ENCODE measurements at regions not wholly inside any gene's neighbourhood (a gene's known extent, or its start where the extent isn't known, plus 50 kb on each side); places are given as distances from the start of the nearest gene placed in this dataset.

- no peaks in the 10 kb centered on the region for H3K9me3 ChIP-seq (ENCODE audit: control insufficient read depth in 2 of 2, low read length in 2 of 2)
- no peak overlapping the region for H3K27ac ChIP-seq (ENCODE audit: low read length)
- no peak overlapping the region for H3K4me3 ChIP-seq (ENCODE audit: low read length in 2 of 2)
- H3K4me1 ChIP-seq (ENCODE audit: control insufficient read depth, insufficient read depth, low read length): no peaks in the 10 kb centered on the region
- H3K27me3 ChIP-seq (ENCODE audit: control insufficient read depth in 1 of 2, insufficient read depth in 2 of 2, low read length in 2 of 2): no peaks in the 10 kb centered on the region
- H3K9ac ChIP-seq (ENCODE audit: low read length in 2 of 2): no peak overlapping the region
- H3K36me3 ChIP-seq (ENCODE audit: control insufficient read depth in 2 of 2, insufficient read depth in 2 of 2, low read length in 2 of 2): no peaks in the 10 kb centered on the region
Measured at GRCh38 chr4:148822572-148823418, 380.6 kb upstream of the NR3C2 start.

GRCh38 chr4:148814030-148814429, 371.8 kb upstream of the NR3C2 start:
- no peak overlapping the region for H3K9ac ChIP-seq (ENCODE audit: low read length in 2 of 2)
- H3K27ac ChIP-seq (ENCODE audit: low read length): no peak overlapping the region
- no peaks in the 10 kb centered on the region for H3K36me3 ChIP-seq (ENCODE audit: control insufficient read depth in 2 of 2, insufficient read depth in 2 of 2, low read length in 2 of 2)

GRCh38 chr4:148813289-148813688, 371.1 kb upstream of the NR3C2 start:
- Histone ChIP-seq H3K4me1 (ENCODE audit: control insufficient read depth, insufficient read depth, low read length) (no peaks in the 10 kb centered on the region), H3K9me3 (ENCODE audit: control insufficient read depth in 2 of 2, low read length in 2 of 2) (no peaks in the 10 kb centered on the region), H3K27me3 (ENCODE audit: control insufficient read depth in 1 of 2, insufficient read depth in 2 of 2, low read length in 2 of 2) (no peaks in the 10 kb centered on the region), H3K36me3 (ENCODE audit: control insufficient read depth in 2 of 2, insufficient read depth in 2 of 2, low read length in 2 of 2) (no peaks in the 10 kb centered on the region), H3K27ac (ENCODE audit: low read length) (no peak overlapping the region), H3K9ac (ENCODE audit: low read length in 2 of 2) (no peak overlapping the region), H3K4me3 (ENCODE audit: low read length in 2 of 2) (no peak overlapping the region)

More at GRCh38 chr4:148814030-148814429, 371.8 kb upstream of the NR3C2 start:
- no peaks in the 10 kb centered on the region for H3K9me3 ChIP-seq (ENCODE audit: control insufficient read depth in 2 of 2, low read length in 2 of 2)
- no peak overlapping the region for H3K4me3 ChIP-seq (ENCODE audit: low read length in 2 of 2)
- no peaks in the 10 kb centered on the region for H3K4me1 ChIP-seq (ENCODE audit: control insufficient read depth, insufficient read depth, low read length)
- no peaks in the 10 kb centered on the region for H3K27me3 ChIP-seq (ENCODE audit: control insufficient read depth in 1 of 2, insufficient read depth in 2 of 2, low read length in 2 of 2)

- no peak overlapping the region for H3K9ac ChIP-seq (ENCODE audit: low read length in 2 of 2)
- H3K4me1 ChIP-seq (ENCODE audit: control insufficient read depth, insufficient read depth, low read length): no peaks in the 10 kb centered on the region
- no peak overlapping the region for H3K4me3 ChIP-seq (ENCODE audit: low read length in 2 of 2)
- no peaks in the 10 kb centered on the region for H3K27me3 ChIP-seq (ENCODE audit: control insufficient read depth in 1 of 2, insufficient read depth in 2 of 2, low read length in 2 of 2)
- no peak overlapping the region for H3K27ac ChIP-seq (ENCODE audit: low read length)
- H3K9me3 ChIP-seq (ENCODE audit: control insufficient read depth in 2 of 2, low read length in 2 of 2): no peaks in the 10 kb centered on the region
- H3K36me3 ChIP-seq (ENCODE audit: control insufficient read depth in 2 of 2, insufficient read depth in 2 of 2, low read length in 2 of 2): no peaks in the 10 kb centered on the region
Measured at GRCh38 chr4:148812101-148812500, 369.9 kb upstream of the NR3C2 start.

- Histone ChIP-seq H3K27ac (ENCODE audit: low read length) (no peak overlapping the region), H3K9me3 (ENCODE audit: control insufficient read depth in 2 of 2, low read length in 2 of 2) (no peaks in the 10 kb centered on the region), H3K36me3 (ENCODE audit: control insufficient read depth in 2 of 2, insufficient read depth in 2 of 2, low read length in 2 of 2) (no peaks in the 10 kb centered on the region), H3K9ac (ENCODE audit: low read length in 2 of 2) (no peak overlapping the region), H3K4me3 (ENCODE audit: low read length in 2 of 2) (no peak overlapping the region), H3K27me3 (ENCODE audit: control insufficient read depth in 1 of 2, insufficient read depth in 2 of 2, low read length in 2 of 2) (no peaks in the 10 kb centered on the region), H3K4me1 (ENCODE audit: control insufficient read depth, insufficient read depth, low read length) (no peaks in the 10 kb centered on the region)
Measured at GRCh38 chr4:148810461-148810860, 368.2 kb upstream of the NR3C2 start.

- H3K36me3 ChIP-seq (ENCODE audit: control insufficient read depth in 2 of 2, insufficient read depth in 2 of 2, low read length in 2 of 2): no peaks in the 10 kb centered on the region
- H3K27ac ChIP-seq (ENCODE audit: low read length): no peak overlapping the region
- no peaks in the 10 kb centered on the region for H3K9me3 ChIP-seq (ENCODE audit: control insufficient read depth in 2 of 2, low read length in 2 of 2)
- H3K27me3 ChIP-seq (ENCODE audit: control insufficient read depth in 1 of 2, insufficient read depth in 2 of 2, low read length in 2 of 2): no peaks in the 10 kb centered on the region
- H3K4me3 ChIP-seq (ENCODE audit: low read length in 2 of 2): no peak overlapping the region
- no peak overlapping the region for H3K9ac ChIP-seq (ENCODE audit: low read length in 2 of 2)
- H3K4me1 ChIP-seq (ENCODE audit: control insufficient read depth, insufficient read depth, low read length): no peaks in the 10 kb centered on the region
Measured at GRCh38 chr4:148808416-148808815, 366.2 kb upstream of the NR3C2 start.

- H3K27ac ChIP-seq (ENCODE audit: low read length): no peak overlapping the region
- H3K9ac ChIP-seq (ENCODE audit: low read length in 2 of 2): no peak overlapping the region
- H3K9me3 ChIP-seq (ENCODE audit: control insufficient read depth in 2 of 2, low read length in 2 of 2): no peaks in the 10 kb centered on the region
- H3K36me3 ChIP-seq (ENCODE audit: control insufficient read depth in 2 of 2, insufficient read depth in 2 of 2, low read length in 2 of 2): no peaks in the 10 kb centered on the region
- H3K4me1 ChIP-seq (ENCODE audit: control insufficient read depth, insufficient read depth, low read length): no peaks in the 10 kb centered on the region
- H3K4me3 ChIP-seq (ENCODE audit: low read length in 2 of 2): no peak overlapping the region
- no peaks in the 10 kb centered on the region for H3K27me3 ChIP-seq (ENCODE audit: control insufficient read depth in 1 of 2, insufficient read depth in 2 of 2, low read length in 2 of 2)
Measured at GRCh38 chr4:148800940-148801339, 358.7 kb upstream of the NR3C2 start.

- no peak overlapping the region for H3K27ac ChIP-seq (ENCODE audit: low read length)
- H3K4me1 ChIP-seq (ENCODE audit: control insufficient read depth, insufficient read depth, low read length): no peaks in the 10 kb centered on the region
- no peaks in the 10 kb centered on the region for H3K27me3 ChIP-seq (ENCODE audit: control insufficient read depth in 1 of 2, insufficient read depth in 2 of 2, low read length in 2 of 2)
- no peaks in the 10 kb centered on the region for H3K9me3 ChIP-seq (ENCODE audit: control insufficient read depth in 2 of 2, low read length in 2 of 2)
- H3K4me3 ChIP-seq (ENCODE audit: low read length in 2 of 2): no peak overlapping the region
- no peak overlapping the region for H3K9ac ChIP-seq (ENCODE audit: low read length in 2 of 2)
- H3K36me3 ChIP-seq (ENCODE audit: control insufficient read depth in 2 of 2, insufficient read depth in 2 of 2, low read length in 2 of 2): no peaks in the 10 kb centered on the region
Measured at GRCh38 chr4:148800336-148800885, 358.2 kb upstream of the NR3C2 start.

GRCh38 chr4:148795156-148795864, 353.1 kb upstream of the NR3C2 start:
- Histone ChIP-seq H3K9me3 (ENCODE audit: control insufficient read depth in 2 of 2, low read length in 2 of 2) (no peaks in the 10 kb centered on the region), H3K9ac (ENCODE audit: low read length in 2 of 2) (no peak overlapping the region), H3K4me3 (ENCODE audit: low read length in 2 of 2) (no peak overlapping the region), H3K36me3 (ENCODE audit: control insufficient read depth in 2 of 2, insufficient read depth in 2 of 2, low read length in 2 of 2) (no peaks in the 10 kb centered on the region), H3K27ac (ENCODE audit: low read length) (no peak overlapping the region), H3K27me3 (ENCODE audit: control insufficient read depth in 1 of 2, insufficient read depth in 2 of 2, low read length in 2 of 2) (no peaks in the 10 kb centered on the region), H3K4me1 (ENCODE audit: control insufficient read depth, insufficient read depth, low read length) (no peaks in the 10 kb centered on the region)

GRCh38 chr4:148793221-148793620, 351.0 kb upstream of the NR3C2 start:
- no peak overlapping the region for H3K27ac ChIP-seq (ENCODE audit: low read length)
- H3K4me3 ChIP-seq (ENCODE audit: low read length in 2 of 2): no peak overlapping the region
- H3K36me3 ChIP-seq (ENCODE audit: control insufficient read depth in 2 of 2, insufficient read depth in 2 of 2, low read length in 2 of 2): no peaks in the 10 kb centered on the region
- no peak overlapping the region for H3K9ac ChIP-seq (ENCODE audit: low read length in 2 of 2)
- no peaks in the 10 kb centered on the region for H3K9me3 ChIP-seq (ENCODE audit: control insufficient read depth in 2 of 2, low read length in 2 of 2)
- no peaks in the 10 kb centered on the region for H3K27me3 ChIP-seq (ENCODE audit: control insufficient read depth in 1 of 2, insufficient read depth in 2 of 2, low read length in 2 of 2)
- no peaks in the 10 kb centered on the region for H3K4me1 ChIP-seq (ENCODE audit: control insufficient read depth, insufficient read depth, low read length)

GRCh38 chr4:148790691-148791090, 348.5 kb upstream of the NR3C2 start:
- Histone ChIP-seq H3K27me3 (ENCODE audit: control insufficient read depth in 1 of 2, insufficient read depth in 2 of 2, low read length in 2 of 2) (no peaks in the 10 kb centered on the region), H3K9me3 (ENCODE audit: control insufficient read depth in 2 of 2, low read length in 2 of 2) (no peaks in the 10 kb centered on the region), H3K4me1 (ENCODE audit: control insufficient read depth, insufficient read depth, low read length) (no peaks in the 10 kb centered on the region), H3K9ac (ENCODE audit: low read length in 2 of 2) (no peak overlapping the region), H3K4me3 (ENCODE audit: low read length in 2 of 2) (no peak overlapping the region), H3K36me3 (ENCODE audit: control insufficient read depth in 2 of 2, insufficient read depth in 2 of 2, low read length in 2 of 2) (no peaks in the 10 kb centered on the region), H3K27ac (ENCODE audit: low read length) (no peak overlapping the region)
